ENCODE measurements at regions not wholly inside any gene's neighbourhood (a gene's known extent, or its start where the extent isn't known, plus 50 kb on each side); places are given as distances from the start of the nearest gene placed in this dataset.

- no peak for TF ChIP-seq NFE2L2 (IDR thresholded peaks at IDR 0.05; ENCODE audit: low read depth, low read length)
- TF ChIP-seq BHLHE40 (IDR thresholded peaks at IDR 0.05; ENCODE audit: low read depth, low read length): no peak
- no peak for TF ChIP-seq ELK1 (IDR thresholded peaks at IDR 0.05; ENCODE audit: borderline replicate concordance, low read depth, low read length)
- no peak for TF ChIP-seq CEBPB (IDR thresholded peaks at IDR 0.05; ENCODE audit: low read depth, low read length)
- peak overlapping the region; percentile 27; the same call in 1 of the 2 replicates for H3K56ac ChIP-seq (ENCODE audit: extremely low read depth, insufficient read depth, low read length)
- peaks cover 4% of the 10 kb centered on the region; the same call in 1 of the 2 replicates for H3K9me3 ChIP-seq (ENCODE audit: control insufficient read depth, insufficient read depth, low read length)
- no peak overlapping the region for H3K23ac ChIP-seq (ENCODE audit: low read depth, low read length)
- peak overlapping the region; percentile 72; the same call in 1 of the 2 replicates for H2BK20ac ChIP-seq (ENCODE audit: low read depth, low read length)
- no peaks in the 10 kb centered on the region for H4K20me1 ChIP-seq (ENCODE audit: insufficient read depth, low read length)
- intact Hi-C loops (cut with micrococcal nuclease): loop anchor here (5.0 kb wide), 1 partner anchor 101 kb away; no protein-coding TSS in a partner anchor
- WGBS, 2 experiments (ENCODE audit: extremely low coverage in 2 of 2, insufficient read length in 1 of 2): 29% methylated on average over 1 of the region's 4 CpGs; no CpG with 5 or more reads in 1 of the 2 experiments
- no peaks in the 10 kb centered on the region for H3K36me3 ChIP-seq (ENCODE audit: control insufficient read depth, insufficient read depth, low read length)
- peak overlapping the region; percentile 3 for H2BK120ac ChIP-seq (ENCODE audit: low read depth, low read length)
- peaks cover 20% of the 10 kb centered on the region for H3K9me1 ChIP-seq (ENCODE audit: insufficient read depth, low read length)
- H3K4me2 ChIP-seq (ENCODE audit: low read depth, low read length): no peak overlapping the region
- 0 out of 3 replicates have a peak overlapping the region, but pooled peaks have one; percentile 17 for H2BK15ac ChIP-seq (ENCODE audit: low read depth, low read length)
- no peak overlapping the region for H3K9ac ChIP-seq (ENCODE audit: low read depth, low read length)
- H2AK5ac ChIP-seq (ENCODE audit: low read depth, low read length): no peak overlapping the region
- ChIA-PET CTCF (interaction anchor here (0.6 to 1.3 kb wide), 2 partner anchors 8 to 95 kb away, joined by 3 to 4 read pairs; no protein-coding TSS in a partner anchor), POLR2A (ENCODE audit: unreplicated experiment) (interaction anchor here (0.9 kb wide), 1 partner anchor 19 kb away, joined by 3 read pairs; no protein-coding TSS in a partner anchor)
- H2AK9ac ChIP-seq (replicated peaks; ENCODE audit: low read depth, low read length, poor library complexity): no peak overlapping the region
- 0 out of 2 replicates have a peak, but pooled peaks have one; percentile 5 for ATAC-seq (ENCODE audit: low read depth)
- dilution Hi-C loops (cut with HindIII; ENCODE audit: low sequenced_read_pairs, unreplicated experiment): no loop called here
- no peak overlapping the region; the same call in 1 of the 2 replicates for H3K18ac ChIP-seq (ENCODE audit: low read depth, low read length)
- H4K91ac ChIP-seq (ENCODE audit: insufficient read depth, low read depth, low read length): no peak overlapping the region
- H3K27ac ChIP-seq (ENCODE audit: insufficient read depth, low read length): no peak overlapping the region
- H4K5ac ChIP-seq (ENCODE audit: low read depth, low read length): no peak overlapping the region
- in situ Hi-C loops (cut with MboI; ENCODE audit: low sequenced_read_pairs): no loop called here
- peaks cover 21% of the 10 kb centered on the region for H3K4me1 ChIP-seq (ENCODE audit: control insufficient read depth, insufficient read depth, low read length)
- no TSS peak for BruUV-seq (replicated peaks)
- peak; percentile 88 for DNase-seq
- H3K4ac ChIP-seq (ENCODE audit: low read depth, low read length): no peak overlapping the region
- no peak overlapping the region for H3K14ac ChIP-seq (replicated peaks; ENCODE audit: low read depth, low read length)
- no peaks in the 10 kb centered on the region for H3K27me3 ChIP-seq (ENCODE audit: control insufficient read depth, insufficient read depth, low read length)
- H3K4me3 ChIP-seq (ENCODE audit: insufficient read depth, low read depth, low read length): no peak overlapping the region
- H2BK5ac ChIP-seq (ENCODE audit: low read depth, low read length, poor library complexity, severe bottlenecking): peak overlapping the region; percentile 64
- peaks cover 0 to 8% of the 10 kb centered on the region in 2 experiments; a peak in 1 of 4 replicates for H3K79me1 ChIP-seq (ENCODE audit: low read depth in 1 of 2, low read length in 2 of 2)
- H2AFZ ChIP-seq (replicated peaks; ENCODE audit: low read length, poor library complexity): no peak overlapping the region
- H4K8ac ChIP-seq (ENCODE audit: low read depth in 2 of 2, low read length in 2 of 2): no peak overlapping the region
These were observed 110.4 kb upstream of the PFN2 start for GRCh38 chr3:150081084-150081483.

Measured in IMR-90 (cell line).